ENCODE measurements at regions not wholly inside any gene's neighbourhood (a gene's known extent, or its start where the extent isn't known, plus 50 kb on each side); places are given as distances from the start of the nearest gene placed in this dataset.
A peak's percentile ranks its signal among the peaks of the same experiment; 100 is the strongest.
"Not testable (repeated sequence)": the region's sequence is repeated elsewhere in the genome, so short reads cannot be mapped to it uniquely, and the experiment has no call there.

DNA sequence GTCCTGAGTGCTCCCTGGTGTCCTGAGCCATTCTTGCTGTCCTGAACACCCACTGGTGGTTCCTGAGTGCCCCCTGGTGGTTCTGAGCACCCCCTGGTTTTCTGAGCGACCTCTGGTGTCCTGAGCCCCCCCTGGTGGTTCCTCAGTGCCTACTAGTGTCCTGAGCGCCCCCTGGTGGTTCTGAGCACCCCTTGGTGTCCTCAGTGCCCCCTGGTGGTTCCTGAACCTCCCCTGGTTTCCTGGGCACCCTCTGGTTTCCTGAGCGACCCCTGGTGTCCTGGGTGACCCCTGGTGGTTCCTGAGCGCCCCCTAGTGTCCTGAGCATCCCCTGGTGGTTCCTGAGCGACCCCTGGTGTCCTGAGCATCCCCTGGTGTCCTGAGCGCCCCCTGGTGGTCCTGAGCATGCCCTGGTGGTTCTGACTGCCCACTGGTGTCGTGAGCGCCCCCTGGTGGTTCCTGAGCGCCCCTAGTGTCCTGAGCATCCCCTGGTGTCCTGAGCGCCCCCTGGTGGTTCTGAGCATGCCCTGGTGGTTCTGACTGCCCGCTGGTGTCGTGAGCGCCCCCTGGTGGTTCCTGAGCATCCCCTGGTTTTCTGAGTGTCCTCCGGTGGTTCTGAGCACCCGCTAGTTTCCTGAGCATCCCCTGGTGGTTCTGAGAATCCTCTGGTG is 473.1 kb downstream of the TMEM121 start:
- DNase-seq, result no peak
- intact Hi-C loops (cut with DNase I; ENCODE audit: low total_unique reads), result no loop called here

DNA sequence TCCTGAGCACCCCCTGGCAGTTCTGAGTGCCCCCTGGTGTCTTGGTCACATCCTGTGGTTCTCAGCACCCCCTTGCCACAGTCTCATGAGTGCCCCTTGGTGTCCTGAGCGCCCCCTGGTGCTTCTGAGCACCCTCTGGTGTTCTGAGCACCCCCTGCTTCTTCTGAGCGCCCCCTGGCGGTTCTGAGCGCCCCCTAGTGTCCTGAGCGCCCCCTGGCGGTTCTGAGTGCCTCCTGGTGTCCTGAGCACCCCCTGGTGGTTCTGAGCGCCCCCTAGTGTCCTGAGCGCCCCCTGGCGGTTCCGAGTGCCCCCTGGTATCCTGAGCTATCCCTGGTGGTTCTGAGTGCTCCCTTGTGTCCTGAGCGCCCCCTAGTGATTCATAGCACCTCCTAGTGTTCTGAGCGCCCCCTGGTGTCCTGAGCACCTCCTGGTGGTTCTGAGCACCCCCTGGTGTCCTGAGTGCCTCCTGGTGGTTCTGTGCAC is 473.7 kb downstream of the TMEM121 start:
- DNase-seq; H3K4me1 ChIP-seq; H3K4me3 ChIP-seq; intact Hi-C loops (cut with DNase I; ENCODE audit: low total_unique reads); H3K9me3 ChIP-seq; H3K27me3 ChIP-seq; H3K27ac ChIP-seq; H3K36me3 ChIP-seq: not testable (repeated sequence)

More for the DNA sequence above, 473.1 kb downstream of the TMEM121 start:
- H3K27me3 ChIP-seq, result no peaks in the 10 kb centered on the region
- no peaks in the 10 kb centered on the region for H3K36me3 ChIP-seq
- TF ChIP-seq, protein P1, sequence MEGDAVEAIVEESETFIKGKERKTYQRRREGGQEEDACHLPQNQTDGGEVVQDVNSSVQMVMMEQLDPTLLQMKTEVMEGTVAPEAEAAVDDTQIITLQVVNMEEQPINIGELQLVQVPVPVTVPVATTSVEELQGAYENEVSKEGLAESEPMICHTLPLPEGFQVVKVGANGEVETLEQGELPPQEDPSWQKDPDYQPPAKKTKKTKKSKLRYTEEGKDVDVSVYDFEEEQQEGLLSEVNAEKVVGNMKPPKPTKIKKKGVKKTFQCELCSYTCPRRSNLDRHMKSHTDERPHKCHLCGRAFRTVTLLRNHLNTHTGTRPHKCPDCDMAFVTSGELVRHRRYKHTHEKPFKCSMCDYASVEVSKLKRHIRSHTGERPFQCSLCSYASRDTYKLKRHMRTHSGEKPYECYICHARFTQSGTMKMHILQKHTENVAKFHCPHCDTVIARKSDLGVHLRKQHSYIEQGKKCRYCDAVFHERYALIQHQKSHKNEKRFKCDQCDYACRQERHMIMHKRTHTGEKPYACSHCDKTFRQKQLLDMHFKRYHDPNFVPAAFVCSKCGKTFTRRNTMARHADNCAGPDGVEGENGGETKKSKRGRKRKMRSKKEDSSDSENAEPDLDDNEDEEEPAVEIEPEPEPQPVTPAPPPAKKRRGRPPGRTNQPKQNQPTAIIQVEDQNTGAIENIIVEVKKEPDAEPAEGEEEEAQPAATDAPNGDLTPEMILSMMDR (IDR thresholded peaks at IDR 0.05), result peak in 1 of 2 experiments; percentile 10
- H3K4me3 ChIP-seq, result no peak overlapping the region
- H3K27ac ChIP-seq, result no peak overlapping the region
- no peaks in the 10 kb centered on the region for H3K4me1 ChIP-seq
- no peaks in the 10 kb centered on the region for H3K9me3 ChIP-seq

DNA sequence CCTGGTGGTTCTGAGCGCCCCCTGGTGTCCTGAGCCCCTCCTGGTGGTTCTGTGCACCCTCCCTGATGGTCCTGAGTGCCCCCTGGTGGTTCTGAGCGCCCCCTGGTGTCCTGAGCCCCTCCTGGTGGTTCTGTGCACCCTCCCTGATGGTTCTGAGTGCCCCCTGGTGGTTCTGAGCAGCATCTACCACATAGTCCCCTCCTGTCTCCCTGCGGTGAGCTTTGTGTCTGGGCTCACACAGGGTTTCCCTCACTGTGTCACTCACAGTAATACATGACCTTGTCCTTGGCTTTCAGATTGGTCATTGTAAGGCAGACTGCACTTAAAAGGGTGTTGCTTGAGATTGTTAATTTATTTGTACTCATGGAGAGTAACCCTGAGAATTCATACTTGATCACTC is 474.9 kb downstream of the TMEM121 start:
- H3K36me3 ChIP-seq; H3K27ac ChIP-seq; H3K27me3 ChIP-seq; H3K4me1 ChIP-seq; intact Hi-C loops (cut with DNase I; ENCODE audit: low total_unique reads); DNase-seq; H3K4me3 ChIP-seq; H3K9me3 ChIP-seq: not testable (repeated sequence)

- intact Hi-C loops (cut with DNase I; ENCODE audit: low total_unique reads), result no loop called here
- Histone ChIP-seq H3K9me3 (no peaks in the 10 kb centered on the region), H3K4me3 (no peak overlapping the region), H3K27ac (no peak overlapping the region), H3K4me1 (no peaks in the 10 kb centered on the region), H3K27me3 (peaks cover 0 to 6% of the 10 kb centered on the region in 2 donors), H3K36me3 (no peaks in the 10 kb centered on the region)
- no peak for DNase-seq
- TF ChIP-seq, protein P1 (IDR thresholded peaks at IDR 0.05), result no peak
These were observed 477.0 kb downstream of the TMEM121 start for GRCh38 chr14:106003351-106003750.

- DNase-seq; H3K36me3 ChIP-seq; H3K4me3 ChIP-seq; H3K9me3 ChIP-seq; H3K27ac ChIP-seq; intact Hi-C loops (cut with DNase I; ENCODE audit: low total_unique reads); H3K4me1 ChIP-seq; H3K27me3 ChIP-seq: not testable (repeated sequence)
These were observed 478.8 kb downstream of the TMEM121 start for GRCh38 chr14:106004937-106005795.

- DNase-seq; H3K9me3 ChIP-seq; H3K4me1 ChIP-seq; H3K4me3 ChIP-seq; H3K27me3 ChIP-seq; H3K27ac ChIP-seq; intact Hi-C loops (cut with DNase I; ENCODE audit: low total_unique reads); H3K36me3 ChIP-seq: not testable (repeated sequence)
- TF ChIP-seq, protein P1 (IDR thresholded peaks at IDR 0.05), result peak in 1 of 2 experiments; percentile 27
These were observed 479.7 kb downstream of the TMEM121 start for GRCh38 chr14:106006043-106006442.

DNA sequence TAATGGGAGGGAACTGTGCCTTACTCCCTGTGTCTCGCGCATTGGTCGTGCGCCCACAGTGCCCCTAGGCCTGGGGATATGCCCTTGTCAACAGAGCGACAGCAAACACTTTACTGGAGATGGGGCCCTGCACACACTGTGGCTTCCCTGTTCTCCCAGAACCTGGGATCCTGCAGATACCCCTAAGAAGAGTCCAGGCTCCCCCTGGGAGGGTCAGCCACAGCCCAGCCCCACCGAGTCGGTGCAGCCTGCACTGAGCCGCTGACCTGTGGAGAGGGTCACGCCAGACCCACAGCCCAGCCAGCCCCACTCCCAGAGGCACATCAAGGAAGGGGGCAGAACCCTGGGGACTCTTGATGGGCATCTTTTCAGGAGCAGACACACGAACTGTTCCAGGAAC is 480.3 kb downstream of the TMEM121 start:
- H3K4me1 ChIP-seq; H3K27ac ChIP-seq; intact Hi-C loops (cut with DNase I; ENCODE audit: low total_unique reads); H3K36me3 ChIP-seq; H3K4me3 ChIP-seq; DNase-seq; H3K27me3 ChIP-seq; H3K9me3 ChIP-seq: not testable (repeated sequence)

Data from tibial artery (tissue), 4 donors.